ENCODE measurements at regions not wholly inside any gene's neighbourhood (a gene's known extent, or its start where the extent isn't known, plus 50 kb on each side); places are given as distances from the start of the nearest gene placed in this dataset.

DNA sequence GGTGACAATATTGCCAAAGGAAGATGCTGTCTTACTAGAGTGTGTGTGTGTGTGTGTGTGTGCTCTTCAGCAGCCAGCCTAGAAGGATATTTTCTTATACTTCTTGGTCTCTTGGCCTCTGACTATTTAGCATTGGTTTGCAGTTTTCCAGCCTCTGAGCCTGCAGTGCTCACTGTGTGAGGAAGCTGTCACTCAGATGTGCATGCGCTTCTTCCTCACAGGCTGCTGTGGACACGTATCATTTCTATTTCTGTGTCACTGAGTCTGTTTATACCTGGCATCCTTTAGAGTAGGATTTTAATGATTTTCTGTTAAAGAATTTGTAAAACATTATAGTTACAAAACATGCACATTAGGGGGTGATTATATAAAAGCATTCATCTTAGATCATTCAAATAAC lies 83.3 kb downstream of the ALDH8A1 start:
- no peak for DNase-seq (ENCODE audit: low read depth, low spot score)

DNA sequence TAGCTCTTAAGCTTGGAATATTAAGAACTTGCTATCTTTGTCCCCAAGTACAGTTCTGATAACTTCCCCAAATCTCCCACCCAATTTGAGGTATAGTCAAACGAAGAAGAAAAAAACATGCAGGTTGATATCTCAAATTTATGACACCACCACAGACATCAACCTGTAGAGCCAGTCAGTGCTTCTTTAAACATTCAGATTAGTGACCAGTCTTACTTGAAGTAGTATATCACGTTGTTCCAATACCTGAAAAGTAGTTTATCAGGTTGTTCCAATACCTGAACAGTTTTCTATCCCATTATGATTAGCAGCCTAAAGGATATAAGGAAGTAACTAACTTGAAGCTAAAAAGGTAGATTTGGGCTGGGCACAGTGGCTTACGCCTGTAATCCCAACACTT lies 85.3 kb downstream of the ALDH8A1 start:
- no peak for DNase-seq (ENCODE audit: low read depth, low spot score)

DNA sequence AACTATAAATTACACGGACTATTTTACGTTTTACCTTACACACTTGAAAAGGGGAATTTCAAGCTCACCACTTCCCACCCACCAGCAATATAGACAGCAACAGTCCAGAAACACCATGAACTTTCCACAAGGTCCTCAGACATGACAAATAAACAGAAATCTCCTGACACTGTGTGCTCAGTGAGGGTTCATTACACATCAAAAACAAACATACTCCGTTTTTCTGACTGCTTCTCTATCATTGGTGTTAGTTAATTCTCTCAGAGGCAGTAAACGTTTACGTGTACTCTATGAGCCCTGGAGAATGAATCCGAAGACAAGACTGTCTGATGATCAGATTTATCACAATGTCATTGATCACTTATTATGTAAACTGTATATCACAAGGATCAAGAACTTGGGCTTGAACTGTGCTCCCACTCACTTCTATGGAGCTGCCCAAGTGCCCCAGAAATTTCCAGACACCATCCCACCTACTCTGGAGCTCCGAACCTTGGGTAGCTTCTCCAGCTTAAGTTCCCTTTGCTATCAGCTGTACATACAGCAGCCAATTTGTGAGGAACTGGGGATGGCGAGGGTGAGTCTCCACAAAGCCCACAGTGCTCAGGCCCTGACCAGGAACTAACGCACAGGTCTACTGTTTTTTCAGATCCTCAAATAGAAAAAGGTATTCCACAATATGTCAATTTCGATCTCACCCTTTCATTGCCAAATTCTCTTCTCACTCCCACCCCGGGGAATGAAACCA lies 86.0 kb downstream of the ALDH8A1 start:
- no peak for DNase-seq (ENCODE audit: low read depth, low spot score)

DNA sequence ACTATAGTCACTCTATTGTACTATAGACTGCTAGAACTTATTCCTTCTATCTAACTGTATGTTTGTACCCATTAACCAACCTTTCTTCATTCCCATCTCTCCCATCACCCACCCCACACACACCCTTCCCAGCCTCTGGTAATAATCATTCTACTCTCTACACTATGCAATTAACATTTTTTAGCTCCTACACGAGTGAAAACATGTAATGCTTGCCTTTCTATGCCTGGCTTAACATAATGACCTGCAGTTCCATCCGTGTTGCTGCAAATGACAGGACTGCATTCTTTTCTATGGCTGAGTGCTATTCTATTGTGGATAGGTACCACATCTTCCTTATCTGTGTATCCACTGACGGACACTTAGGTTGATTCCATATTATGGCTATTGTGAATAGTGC lies 95.5 kb downstream of the ALDH8A1 start:
- no peak for DNase-seq (ENCODE audit: low read depth, low spot score)

DNA sequence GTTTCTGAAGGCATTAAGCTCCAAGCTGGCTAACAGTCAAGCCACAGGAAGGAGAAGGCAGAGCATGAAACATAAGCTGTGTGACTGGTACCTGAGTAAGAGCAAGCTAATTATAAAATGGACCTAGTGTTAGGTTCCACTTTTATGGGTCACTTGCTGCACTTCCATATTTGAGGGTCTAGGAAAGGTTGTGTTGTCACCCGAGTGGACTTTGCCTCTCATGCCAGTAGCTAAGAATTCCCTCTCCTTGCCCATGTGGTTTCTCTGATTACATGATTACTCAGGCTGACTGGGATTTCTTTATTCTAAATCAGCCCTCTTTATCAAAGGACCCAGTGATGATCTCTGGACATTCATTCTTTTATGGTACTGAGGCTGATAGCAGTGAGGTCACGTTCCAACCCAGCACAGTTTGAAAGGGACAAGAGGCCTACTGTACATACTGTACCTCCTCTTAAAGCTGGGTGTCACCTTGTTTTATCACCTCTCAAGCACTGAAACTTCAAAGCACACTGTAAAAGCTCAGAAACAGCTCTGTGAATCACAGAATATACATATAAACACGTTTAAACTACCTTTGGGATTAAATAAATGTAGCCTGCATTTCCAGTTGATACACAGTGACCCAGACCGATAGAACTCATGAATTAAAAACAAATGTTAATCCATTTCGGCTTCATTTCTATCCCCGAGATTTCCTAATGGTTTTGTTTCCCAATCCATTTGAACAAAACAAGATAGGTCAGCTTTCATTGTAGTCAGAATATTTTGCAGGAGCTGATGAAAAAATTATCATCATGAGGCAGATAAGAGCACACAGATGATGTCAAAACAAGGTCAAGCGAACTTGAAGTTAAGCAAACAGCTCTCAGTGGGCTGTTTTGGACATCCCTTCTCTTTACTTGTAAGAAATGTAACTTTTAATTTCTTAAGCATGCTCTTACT lies 96.5 kb downstream of the ALDH8A1 start:
- DNase-seq (ENCODE audit: low read depth, low spot score), result no peak

DNA sequence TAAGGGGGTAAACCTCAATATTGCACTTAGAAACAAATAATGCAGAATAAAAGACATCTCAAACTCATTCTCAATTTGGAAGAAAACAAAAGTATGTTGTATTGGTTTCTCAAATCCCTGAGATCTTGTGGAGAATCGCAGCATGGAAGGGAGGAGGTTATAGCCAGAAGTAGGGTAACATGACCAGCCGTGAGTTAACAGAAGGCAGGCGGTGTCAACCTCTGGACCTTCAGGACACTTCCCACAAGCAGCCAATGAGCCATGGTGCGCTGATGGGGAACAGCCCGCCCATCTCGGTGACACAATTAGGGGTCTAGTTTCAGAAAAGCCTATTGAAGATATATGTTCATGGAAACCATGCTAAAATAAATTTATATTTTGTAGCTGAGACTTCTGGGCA lies 98.4 kb downstream of the ALDH8A1 start:
- no peak for DNase-seq (ENCODE audit: low read depth, low spot score)

DNA sequence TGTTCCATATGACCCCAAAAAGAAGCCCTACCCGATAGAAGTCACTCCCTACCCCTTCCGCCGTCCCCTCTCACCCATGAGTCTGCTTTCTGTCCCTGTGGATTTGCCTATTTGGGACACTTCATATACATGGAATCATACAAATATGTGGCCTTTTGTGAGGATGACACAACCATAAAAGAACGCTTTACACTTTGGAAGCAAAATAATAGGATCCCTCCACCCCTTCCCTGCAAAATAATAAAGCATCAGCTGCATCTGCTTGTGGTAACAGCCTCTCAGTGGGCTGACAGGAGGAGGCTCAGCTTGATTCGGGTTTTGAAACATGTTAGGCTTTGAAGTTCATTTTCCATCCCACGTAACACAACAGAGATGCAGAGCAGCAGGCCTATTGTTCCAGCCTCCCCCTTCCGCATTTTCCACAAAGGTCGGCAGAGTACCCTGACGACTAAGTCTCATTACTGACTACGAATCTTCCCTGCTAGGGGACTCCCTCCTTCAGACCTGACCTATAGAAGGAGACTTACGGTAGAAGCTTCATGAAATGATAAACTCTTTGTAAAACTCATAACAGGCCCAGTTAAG lies 99.1 kb downstream of the ALDH8A1 start:
- DNase-seq (ENCODE audit: low read depth, low spot score), result peak; percentile 20

DNA sequence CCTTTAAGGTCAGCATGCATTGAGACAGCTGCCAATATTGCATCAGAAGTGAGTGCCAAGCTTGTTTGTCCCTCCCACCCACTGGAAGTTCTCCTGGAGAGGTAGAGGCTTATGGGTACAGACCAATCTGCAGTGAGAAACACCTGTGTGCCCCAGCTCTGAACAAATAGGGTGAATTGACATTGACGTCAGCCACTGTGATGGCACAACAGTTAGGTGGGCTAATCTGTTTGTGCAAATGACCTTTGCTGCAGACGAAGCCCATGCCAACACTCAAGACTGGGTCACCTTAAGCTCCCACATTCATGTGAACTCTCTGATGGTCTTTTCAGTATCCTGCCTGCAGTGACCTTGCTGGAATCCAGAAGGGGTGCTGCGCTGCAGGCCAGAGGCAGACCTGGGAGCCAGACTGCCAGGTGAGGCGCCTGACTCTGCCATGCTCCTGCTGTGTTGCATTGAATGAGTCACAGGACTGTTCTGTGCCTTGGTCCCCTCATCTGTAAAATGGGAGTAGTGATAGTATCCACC lies 99.9 kb downstream of the ALDH8A1 start:
- no peak for DNase-seq (ENCODE audit: low read depth, low spot score)

DNA sequence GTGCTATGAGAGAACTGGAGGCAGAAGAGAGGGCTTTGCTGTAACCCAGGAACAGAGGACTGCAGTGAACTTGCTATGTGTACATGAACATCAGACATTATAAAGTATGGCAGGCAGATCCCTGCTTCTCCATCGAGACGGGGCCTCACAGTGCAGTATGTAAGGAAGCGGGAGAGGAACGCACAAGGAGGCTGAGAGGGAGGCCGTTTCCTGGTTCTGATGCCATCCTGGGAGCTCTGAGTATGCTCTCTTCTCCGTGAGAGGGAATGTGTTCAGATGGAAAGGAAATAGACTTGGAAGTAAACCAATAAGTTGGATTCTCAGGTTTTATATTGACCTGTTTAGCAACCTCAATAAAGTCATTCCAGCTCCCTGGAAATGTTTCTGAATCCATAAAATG lies 101.8 kb downstream of the ALDH8A1 start:
- no peak for DNase-seq (ENCODE audit: low read depth, low spot score)

DNA sequence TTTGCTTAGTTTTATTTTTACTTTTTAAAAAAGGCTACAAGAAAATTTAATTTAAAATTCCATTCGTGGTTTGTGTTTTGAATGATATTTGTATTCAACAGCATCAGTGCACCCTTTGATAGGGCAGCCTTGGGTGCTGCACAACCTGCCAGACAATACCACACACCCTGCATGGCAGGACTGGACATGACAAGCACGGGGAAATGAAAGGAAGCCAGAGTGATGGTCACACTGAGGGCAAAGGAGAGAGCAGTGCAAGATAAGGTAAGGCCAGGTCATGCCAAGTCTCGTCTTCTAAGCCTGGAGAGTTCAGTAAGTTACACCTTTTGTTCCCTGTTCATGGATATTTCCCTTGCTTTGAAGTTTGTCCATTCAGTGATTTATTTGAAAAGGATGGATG lies 103.0 kb downstream of the ALDH8A1 start:
- DNase-seq (ENCODE audit: low read depth, low spot score), result no peak

DNA sequence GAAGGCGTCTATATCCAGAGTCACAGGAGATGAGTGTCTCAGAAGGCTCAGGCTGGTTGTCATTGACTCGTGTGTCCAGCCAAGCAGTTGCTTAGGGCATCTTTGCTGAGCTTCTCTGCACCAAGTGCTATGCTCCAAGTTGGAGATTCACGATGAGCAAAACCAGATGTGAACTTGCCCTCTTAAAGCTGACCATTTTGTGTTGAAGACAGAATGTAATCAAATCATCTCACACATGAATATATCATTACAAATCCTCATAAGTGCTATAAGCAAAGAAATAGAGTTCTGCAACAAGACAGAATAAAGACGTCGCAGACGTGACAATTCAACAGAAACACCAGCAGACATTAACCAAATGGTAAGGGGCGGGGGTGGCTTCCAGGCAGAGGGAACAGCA lies 103.9 kb downstream of the ALDH8A1 start:
- DNase-seq (ENCODE audit: low read depth, low spot score), result no peak

DNA sequence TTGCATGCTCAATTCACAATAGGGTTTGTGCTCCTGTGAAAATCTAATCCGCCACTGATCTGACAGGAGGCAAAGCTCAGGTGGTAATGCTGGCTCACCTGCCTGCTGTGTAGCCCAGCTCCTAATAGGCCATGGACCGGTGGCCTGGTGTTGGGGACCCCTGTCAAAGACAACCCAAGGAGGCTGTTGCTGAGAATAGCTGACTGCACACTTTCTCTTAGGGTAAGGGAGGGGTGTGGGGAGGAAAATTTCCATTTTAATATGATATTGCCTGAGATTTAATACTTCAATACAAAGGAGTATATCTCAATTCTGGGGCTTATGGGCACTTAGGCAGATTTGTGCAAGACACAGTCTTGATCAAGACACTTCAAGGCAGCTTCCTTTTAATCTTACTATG lies 105.8 kb downstream of the ALDH8A1 start:
- DNase-seq (ENCODE audit: low read depth, low spot score), result no peak

DNA sequence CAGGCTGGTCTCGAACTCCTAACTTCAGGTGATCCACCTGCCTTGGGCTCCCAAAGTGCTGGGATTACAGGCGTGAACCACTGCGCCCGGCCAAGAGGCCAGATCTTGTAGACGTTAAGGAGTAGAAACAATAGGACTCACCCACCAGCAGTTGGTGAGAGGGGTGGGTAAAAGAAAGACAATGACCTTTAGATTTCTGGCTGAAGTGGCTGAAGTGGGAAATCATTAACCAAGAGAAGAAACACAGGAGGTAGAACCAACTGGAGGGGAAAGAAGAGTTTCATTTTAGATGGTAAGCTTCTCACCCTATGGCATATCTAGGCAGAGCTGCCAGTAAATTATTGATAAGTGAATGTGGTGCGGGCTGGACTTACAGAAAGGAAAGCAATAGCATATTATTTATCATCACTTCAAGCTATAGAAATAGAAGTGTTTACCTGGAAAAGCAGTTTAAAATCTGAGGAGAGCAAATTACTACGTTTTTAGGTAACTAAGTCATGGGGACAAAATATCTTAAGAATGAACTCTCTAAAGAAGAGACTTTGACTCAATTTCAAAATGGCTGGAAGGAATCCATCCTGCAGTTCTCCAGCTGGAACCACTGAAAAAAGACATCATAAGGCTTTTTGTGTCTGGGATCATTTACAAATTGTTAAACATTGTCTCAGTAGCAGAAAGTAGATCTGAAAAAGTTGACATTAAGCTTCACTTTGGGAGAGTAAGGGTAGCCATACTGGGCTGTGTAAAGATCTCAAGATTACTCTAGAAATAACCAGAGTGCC lies 109.6 kb downstream of the ALDH8A1 start:
- DNase-seq (ENCODE audit: low read depth, low spot score), result no peak

DNA sequence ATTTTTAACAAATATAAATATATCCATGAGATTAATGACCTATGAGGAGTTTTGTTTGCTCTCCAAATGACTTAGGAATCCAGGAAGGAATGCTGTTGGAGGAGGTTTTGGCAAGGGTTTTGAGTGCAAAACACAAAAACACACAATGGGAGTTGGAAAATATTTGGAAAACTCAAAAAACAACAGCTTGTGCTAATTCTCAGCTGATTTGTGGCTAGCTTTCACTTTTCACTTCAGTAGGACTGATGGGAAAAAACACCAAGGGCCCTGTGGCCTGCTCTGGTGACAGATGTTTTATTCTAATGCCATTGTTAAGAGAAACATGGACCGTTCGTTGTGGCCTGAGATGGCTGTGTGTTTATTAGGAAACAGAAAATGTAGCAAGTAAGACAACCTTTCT lies 113.9 kb downstream of the ALDH8A1 start:
- no peak for DNase-seq (ENCODE audit: low read depth, low spot score)

DNA sequence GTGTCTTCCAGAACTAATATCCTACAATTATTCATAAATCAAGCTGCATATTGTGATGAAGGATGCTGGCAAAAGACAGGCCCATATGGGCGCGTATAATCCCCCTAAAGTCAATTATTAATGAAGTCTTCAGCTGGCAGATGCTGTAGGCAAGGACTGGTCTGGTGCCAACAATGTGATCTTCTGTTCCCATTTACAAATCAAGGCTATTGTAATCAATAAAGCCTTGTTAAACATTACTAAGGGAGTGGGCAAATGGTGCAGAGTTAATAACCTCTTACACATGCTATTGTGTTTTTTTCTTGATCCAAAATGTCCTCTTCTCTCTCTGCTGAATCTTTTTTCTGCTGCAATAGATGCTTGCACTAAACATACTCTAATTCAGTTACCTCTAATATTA lies 119.0 kb downstream of the ALDH8A1 start:
- DNase-seq (ENCODE audit: low read depth, low spot score), result no peak

DNA sequence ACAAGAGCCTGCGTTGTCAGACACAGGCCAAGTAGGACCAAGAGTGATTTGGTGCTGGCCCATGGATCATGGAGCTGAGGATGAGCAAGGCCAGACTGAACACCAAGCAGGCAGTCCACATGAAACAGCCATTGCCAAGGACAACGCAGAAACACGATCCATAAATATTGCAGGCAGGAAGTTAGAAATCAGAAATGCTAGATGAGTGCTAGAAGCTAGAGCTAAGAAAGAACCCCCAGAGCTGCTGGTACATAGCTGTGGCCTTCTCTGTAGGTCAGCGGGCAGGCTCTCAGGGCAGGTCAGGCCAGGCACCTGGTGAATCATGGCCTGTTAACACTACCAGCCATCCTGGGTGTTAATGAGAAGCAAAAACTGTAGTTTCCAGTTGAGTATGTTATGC lies 119.7 kb downstream of the ALDH8A1 start:
- no peak for DNase-seq (ENCODE audit: low read depth, low spot score)

DNA sequence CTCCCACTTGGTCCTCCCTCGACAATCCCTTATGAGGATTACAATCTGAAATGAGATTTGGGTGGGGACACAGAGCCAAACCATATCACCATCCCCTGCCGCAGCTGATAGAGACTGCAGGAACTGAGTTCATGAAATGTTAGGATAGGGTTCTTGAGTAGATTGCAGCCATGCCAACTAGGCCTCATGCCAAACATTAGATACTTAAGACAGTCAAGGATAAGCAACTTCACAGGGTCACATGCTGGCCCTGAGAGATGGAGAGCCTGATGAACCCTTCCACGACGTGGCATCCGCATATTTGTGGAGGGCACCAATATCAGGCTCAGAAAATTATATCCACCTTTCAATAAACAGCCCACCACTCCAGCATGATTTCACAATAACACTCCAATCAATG lies 121.3 kb downstream of the ALDH8A1 start:
- no peak for DNase-seq (ENCODE audit: low read depth, low spot score)

DNA sequence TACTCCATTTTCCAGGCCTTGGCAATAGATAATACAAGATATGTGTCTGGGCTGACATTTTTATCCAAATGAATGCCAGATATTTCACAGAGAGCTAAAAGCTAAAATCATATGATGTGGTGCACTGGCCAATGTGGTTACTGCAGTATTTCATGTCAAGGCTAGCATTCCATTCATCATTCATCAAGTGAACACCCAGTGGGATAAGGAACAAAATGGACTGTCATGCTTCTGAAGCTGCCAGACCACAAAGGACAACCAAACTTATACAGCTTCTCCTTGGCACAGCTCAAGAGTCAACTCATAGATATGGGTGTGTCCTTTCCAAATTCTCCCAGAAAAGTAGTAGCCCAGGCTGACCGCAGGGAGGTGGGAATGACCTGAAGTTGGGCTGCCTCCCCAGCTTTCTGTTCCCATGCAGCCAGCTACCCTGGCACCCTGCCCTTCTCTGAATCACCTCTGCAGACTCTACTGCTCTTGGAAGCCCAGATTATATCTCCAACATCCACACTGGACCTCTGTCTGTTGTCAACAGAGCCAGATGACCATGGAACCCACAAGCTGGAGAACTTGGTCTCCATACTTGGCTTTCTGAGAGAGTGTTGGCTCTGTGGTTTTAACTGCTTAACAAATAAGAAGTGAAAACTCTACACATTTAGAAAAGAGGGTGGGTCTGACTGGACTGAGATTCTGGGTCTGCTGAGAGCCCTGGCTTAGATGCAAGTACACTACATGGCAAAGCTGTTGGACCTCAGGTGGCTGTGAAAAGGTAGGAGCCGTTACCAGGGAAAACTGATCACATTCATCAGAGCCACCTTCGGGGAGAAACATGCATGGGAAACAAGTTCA lies 122.8 kb downstream of the ALDH8A1 start:
- DNase-seq (ENCODE audit: low read depth, low spot score), result no peak

DNA sequence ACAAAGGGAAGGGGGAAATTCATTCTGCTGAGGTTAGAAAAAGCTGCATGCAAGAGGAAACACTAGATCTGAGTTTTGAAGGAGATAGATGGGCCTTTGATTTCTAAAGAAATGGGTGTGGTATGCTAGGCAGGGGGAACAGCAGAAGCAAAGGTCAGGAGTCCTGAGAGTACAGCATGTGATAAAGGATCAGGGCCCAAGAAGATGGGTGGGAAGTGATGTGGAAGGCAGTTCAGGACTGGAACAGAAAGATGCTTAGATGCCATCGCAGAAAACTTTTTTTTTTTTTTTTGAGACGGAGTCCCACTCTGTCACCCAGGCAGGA lies 126.2 kb downstream of the ALDH8A1 start:
- no peak for DNase-seq (ENCODE audit: low read depth, low spot score)

DNA sequence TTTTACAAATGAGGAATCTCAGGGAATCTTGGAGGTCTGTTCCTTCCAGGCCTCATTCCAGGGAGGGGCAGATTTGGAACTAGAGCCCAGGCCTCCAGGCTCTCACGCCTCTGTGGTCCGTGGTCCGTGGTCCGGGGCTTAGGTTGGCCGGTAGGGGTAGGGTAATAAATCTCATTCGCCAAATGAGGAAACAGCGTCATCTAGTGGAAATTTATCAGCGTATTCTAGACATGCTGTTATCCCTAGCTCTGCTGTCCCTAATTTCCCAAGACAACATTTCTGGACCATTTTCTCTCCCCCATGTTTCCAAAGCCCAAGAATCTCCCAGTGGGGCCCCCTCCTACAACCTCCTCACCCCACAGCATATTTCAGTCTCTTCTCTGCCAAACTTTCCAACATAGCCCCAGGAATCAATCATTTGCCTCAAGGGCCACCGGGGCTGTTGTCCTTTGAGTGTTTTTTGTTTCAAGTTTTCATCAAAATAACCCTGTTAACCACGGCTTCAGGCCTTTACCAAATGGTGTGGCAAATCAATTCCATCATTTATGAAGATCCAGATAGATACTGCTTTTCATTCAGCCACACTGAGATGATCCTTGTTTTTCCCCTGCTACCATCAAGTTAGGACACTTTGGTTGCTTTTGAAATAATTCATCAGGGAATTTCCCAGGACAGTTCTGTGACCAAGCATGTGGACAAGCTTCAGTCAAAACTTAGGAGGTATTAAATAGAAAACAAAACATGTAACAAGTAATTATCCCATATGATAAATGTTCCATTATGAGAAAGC lies 126.8 kb downstream of the ALDH8A1 start:
- peak; percentile 57 for DNase-seq (ENCODE audit: low read depth, low spot score)
